ENCODE measurements at regions not wholly inside any gene's neighbourhood (a gene's known extent, or its start where the extent isn't known, plus 50 kb on each side); places are given as distances from the start of the nearest gene placed in this dataset.

- TF ChIP-seq RFX3 (CRISPR knock-in tag; IDR thresholded peaks at IDR 0.05) = no peak
- TF ChIP-seq ETS1 (CRISPR knock-in tag; IDR thresholded peaks at IDR 0.05) = no peak
- TF ChIP-seq AHR (CRISPR knock-in tag; IDR thresholded peaks at IDR 0.05) = no peak
- TF ChIP-seq ETV5 (CRISPR knock-in tag; IDR thresholded peaks at IDR 0.05; ENCODE audit: borderline replicate concordance) = no peak
- no peak for TF ChIP-seq ZNF644 (CRISPR knock-in tag; IDR thresholded peaks at IDR 0.05; ENCODE audit: low read depth)
- no peak for TF ChIP-seq ZNF318 (CRISPR knock-in tag; IDR thresholded peaks at IDR 0.05)
- no peak for TF ChIP-seq ZNF75D (CRISPR knock-in tag; IDR thresholded peaks at IDR 0.05; ENCODE audit: borderline replicate concordance)
Observed at GRCh38 chr5:176719113-176719739, 71.9 kb downstream of the TSPAN17 start.

Measured in HepG2 (cell line).